Lung (tissue), 11 donors: ENCODE measurements at regions not wholly inside any gene's neighbourhood (a gene's known extent, or its start where the extent isn't known, plus 50 kb on each side); places are given as distances from the start of the nearest gene placed in this dataset.
A peak's percentile ranks its signal among the peaks of the same experiment; 100 is the strongest.

Experiments used
- ATAC-seq: fragments of 200-7000 bp; cut with Tn5 transposase; one replicate; pipeline ENCODE4 v1.9.1; 2020; ENCODE audit warnings: moderate number of reproducible peaks; ENCODE audit not compliant: insufficient read depth, low FRiP score
- DNase-seq, 3 donors: peaks; one replicate each; pipeline ENCODE4 v3.0.0-alpha.2; 2013 to 2017
- H3K27ac ChIP-seq, 2 donors: one replicate each; pipeline ENCODE4 v1.5.1; 2013; ENCODE audit warnings: mild to moderate bottlenecking in 2 of 2, moderate library complexity in 2 of 2, control low read depth in 1 of 2, inconsistent platforms in 1 of 2, low read depth in 1 of 2, low read length in 1 of 2
- H3K27me3 ChIP-seq, 3 donors: one replicate each; pipeline ENCODE4 v1.5.1; 2013; ENCODE audit warnings: low read length in 2 of 3; ENCODE audit not compliant: control insufficient read depth in 3 of 3, insufficient read depth in 3 of 3
- H3K36me3 ChIP-seq, 4 donors: one replicate each; pipeline ENCODE4 v1.5.1; 2013; ENCODE audit warnings: low read length in 4 of 4, mild to moderate bottlenecking in 1 of 4, moderate library complexity in 1 of 4; ENCODE audit not compliant: control insufficient read depth in 4 of 4, insufficient read depth in 4 of 4
- H3K4me1 ChIP-seq, 5 donors: one replicate each; pipeline ENCODE4 v1.5.1; 2013; ENCODE audit warnings: low read length in 5 of 5, mild to moderate bottlenecking in 2 of 5, moderate library complexity in 1 of 5; ENCODE audit not compliant: control insufficient read depth in 5 of 5, insufficient read depth in 5 of 5
- H3K4me3 ChIP-seq: one replicate; pipeline ENCODE4 v1.5.1; 2013; ENCODE audit warnings: mild to moderate bottlenecking, control low read depth, moderate library complexity
- H3K9ac ChIP-seq, 2 donors: one replicate each; pipeline ENCODE4 v1.5.1; 2013; ENCODE audit warnings: low read length in 2 of 2, control low read depth in 1 of 2; ENCODE audit not compliant: insufficient read depth in 1 of 2
- H3K9me3 ChIP-seq, 4 donors: one replicate each; pipeline ENCODE4 v1.5.1; 2013; ENCODE audit warnings: low read length in 3 of 4, mild to moderate bottlenecking in 1 of 4, moderate library complexity in 1 of 4; ENCODE audit not compliant: control insufficient read depth in 4 of 4, insufficient read depth in 3 of 4
- WGBS, 2 donors: extraction: QIAGEN DNeasy Blood & Tissue Kit; methylation state at CpG; one replicate each; pipeline ENCODE4 v1.1.7; 2013; 5-methylcytosine and 5-hydroxymethylcytosine counted together
- TF ChIP-seq, protein P1 (sequence below): IDR thresholded peaks from 2 replicates; pipeline ENCODE4 v1.5.1; 2012; ENCODE audit warnings: mild to moderate bottlenecking; ENCODE audit errors: control extremely low read depth, extremely low read depth
- donor health status: control.
- donor health status: control.
- donor health status: Bipolar disorder and iron deficiency.
- donor health status: healthy.
- donor health status: DM: yes; HTN: yes; CAD: no.

DNA sequence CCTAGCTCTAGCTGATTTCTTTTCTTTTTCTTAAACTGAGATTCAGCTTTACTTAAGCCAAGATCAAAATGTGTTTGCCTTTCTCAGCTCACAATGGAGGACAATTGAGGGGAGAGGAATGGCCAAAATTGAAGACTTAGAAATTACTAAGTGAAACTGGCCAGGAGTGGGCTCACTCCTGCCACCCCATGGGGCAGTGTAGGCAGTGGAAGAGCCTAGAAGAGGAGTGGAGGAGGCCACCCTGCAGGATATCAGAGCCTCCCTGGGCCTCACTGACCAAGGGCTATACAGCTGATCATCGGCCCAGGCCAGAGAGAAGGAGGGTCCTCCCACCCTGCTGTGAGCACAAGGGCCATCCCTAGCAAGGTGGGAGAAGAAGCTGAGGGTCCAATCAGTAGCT is 119.8 kb downstream of the CCT6B start:
- DNase-seq (no peak), ATAC-seq (no peak)
- H3K36me3 ChIP-seq = no peaks in the 10 kb centered on the region
- no peaks in the 10 kb centered on the region for H3K27me3 ChIP-seq
- H3K9ac ChIP-seq = no peak overlapping the region
- peaks cover 0 to 4% (median 0%) of the 10 kb centered on the region in 4 donors for H3K9me3 ChIP-seq
- H3K4me1 ChIP-seq = no peaks in the 10 kb centered on the region
- H3K27ac ChIP-seq = no peak overlapping the region
- TF ChIP-seq, protein P1, sequence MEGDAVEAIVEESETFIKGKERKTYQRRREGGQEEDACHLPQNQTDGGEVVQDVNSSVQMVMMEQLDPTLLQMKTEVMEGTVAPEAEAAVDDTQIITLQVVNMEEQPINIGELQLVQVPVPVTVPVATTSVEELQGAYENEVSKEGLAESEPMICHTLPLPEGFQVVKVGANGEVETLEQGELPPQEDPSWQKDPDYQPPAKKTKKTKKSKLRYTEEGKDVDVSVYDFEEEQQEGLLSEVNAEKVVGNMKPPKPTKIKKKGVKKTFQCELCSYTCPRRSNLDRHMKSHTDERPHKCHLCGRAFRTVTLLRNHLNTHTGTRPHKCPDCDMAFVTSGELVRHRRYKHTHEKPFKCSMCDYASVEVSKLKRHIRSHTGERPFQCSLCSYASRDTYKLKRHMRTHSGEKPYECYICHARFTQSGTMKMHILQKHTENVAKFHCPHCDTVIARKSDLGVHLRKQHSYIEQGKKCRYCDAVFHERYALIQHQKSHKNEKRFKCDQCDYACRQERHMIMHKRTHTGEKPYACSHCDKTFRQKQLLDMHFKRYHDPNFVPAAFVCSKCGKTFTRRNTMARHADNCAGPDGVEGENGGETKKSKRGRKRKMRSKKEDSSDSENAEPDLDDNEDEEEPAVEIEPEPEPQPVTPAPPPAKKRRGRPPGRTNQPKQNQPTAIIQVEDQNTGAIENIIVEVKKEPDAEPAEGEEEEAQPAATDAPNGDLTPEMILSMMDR = no peak
- no peak overlapping the region for H3K4me3 ChIP-seq
- 77 to 100% methylated on average over 1 of the region's 1 CpG for WGBS, 2 donors

DNA sequence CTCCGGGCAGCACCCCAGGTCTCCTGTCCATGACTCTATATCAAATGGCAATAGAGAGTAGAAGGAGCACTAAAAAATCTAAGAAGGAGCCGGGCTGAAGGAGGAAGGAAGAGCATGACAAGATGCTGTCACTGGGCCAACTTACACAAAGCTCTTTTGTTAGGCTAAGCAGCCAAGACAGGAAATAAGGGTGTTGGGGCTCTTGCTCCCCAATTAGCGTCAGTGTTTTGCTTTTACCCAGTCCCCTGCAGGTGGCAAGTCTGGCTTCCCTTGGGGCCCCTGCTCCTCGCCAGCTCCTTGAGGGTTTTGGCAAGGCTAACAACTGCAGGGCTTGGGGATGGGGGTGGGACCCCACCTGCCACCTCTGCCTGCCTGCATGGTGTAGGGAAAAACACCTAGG is 120.5 kb downstream of the CCT6B start:
- Histone ChIP-seq H3K36me3 (no peaks in the 10 kb centered on the region), H3K27ac (no peak overlapping the region), H3K27me3 (no peaks in the 10 kb centered on the region), H3K4me1 (no peaks in the 10 kb centered on the region), H3K9ac (no peak overlapping the region), H3K4me3 (no peak overlapping the region), H3K9me3 (peaks cover 0 to 4% (median 0%) of the 10 kb centered on the region in 4 donors)
- DNase-seq = peak in 1 of 3 donors; percentile 14
- ATAC-seq = no peak
- WGBS, 2 donors = 14 to 27% methylated on average over 4 of the region's 4 CpGs
- TF ChIP-seq, protein P1 = no peak

DNA sequence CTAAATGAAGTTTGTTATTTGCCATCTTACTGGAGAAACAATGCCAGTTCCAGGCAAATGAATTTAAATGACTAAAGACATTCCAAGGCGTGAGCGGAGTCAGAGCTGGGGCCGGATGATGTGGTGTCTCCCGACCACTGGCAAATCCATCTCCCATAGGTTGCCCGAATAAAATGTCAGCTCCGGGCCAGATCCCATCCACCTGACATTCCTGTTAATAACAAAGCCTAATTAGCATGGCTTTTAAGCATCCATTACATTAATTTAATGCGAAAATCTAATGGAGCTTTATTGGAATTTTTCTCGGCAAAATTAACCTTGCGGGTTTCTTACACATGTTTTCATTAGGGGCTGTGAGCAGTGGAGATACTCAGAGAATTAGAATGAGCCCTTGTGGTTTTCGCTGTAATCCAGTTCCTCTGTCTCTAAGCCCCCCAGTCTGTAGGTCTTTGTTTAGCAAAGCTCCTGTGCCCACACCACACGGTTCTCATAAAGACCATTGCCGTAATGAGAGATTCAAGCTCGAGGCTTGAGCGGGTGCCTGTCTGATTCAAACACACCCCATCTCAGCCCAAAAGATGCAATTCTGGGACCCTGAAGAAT is 123.3 kb downstream of the CCT6B start:
- Histone ChIP-seq H3K9me3 (peaks cover 0 to under 1% (median 0%) of the 10 kb centered on the region in 4 donors), H3K4me1 (no peaks in the 10 kb centered on the region), H3K4me3 (no peak overlapping the region), H3K9ac (no peak overlapping the region), H3K27me3 (no peaks in the 10 kb centered on the region), H3K36me3 (no peaks in the 10 kb centered on the region), H3K27ac (no peak overlapping the region)
- TF ChIP-seq, protein P1 = no peak
- no peak for ATAC-seq
- no peak for DNase-seq
- WGBS, 2 donors = 84 to 88% methylated on average over 14 of the region's 14 CpGs

DNA sequence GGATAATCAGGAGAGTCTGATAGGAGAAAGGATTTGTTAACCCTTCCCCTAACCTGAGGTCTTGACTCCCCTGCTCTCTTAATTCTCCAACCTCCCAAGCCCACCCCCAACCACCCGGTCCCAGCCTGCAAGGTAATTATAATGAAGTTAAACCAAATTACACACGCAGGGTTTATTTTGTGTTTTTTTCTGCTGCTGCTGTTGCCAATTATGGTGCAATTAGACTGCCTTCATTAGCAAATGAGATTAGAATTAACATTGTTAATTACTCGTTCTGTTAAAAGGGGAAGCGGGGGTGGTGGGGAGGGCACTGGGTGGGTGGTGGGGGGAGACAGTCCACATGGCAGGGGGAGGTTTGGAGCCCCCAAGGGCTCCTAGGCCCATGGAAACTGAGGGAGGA is 128.9 kb downstream of the CCT6B start:
- Histone ChIP-seq H3K4me3 (no peak overlapping the region), H3K9me3 (no peaks in the 10 kb centered on the region), H3K4me1 (no peaks in the 10 kb centered on the region), H3K36me3 (no peaks in the 10 kb centered on the region), H3K27me3 (peaks cover 0 to 10% (median 3%) of the 10 kb centered on the region in 3 donors), H3K9ac (no peak overlapping the region), H3K27ac (no peak overlapping the region)
- WGBS, 2 donors = 50 to 52% methylated on average over 4 of the region's 4 CpGs
- DNase-seq (no peak), ATAC-seq (no peak)
- TF ChIP-seq, protein P1 = no peak
